CD4-positive, alpha-beta T cell treated with Interleukin-12 subunit alpha and Interleukin-12 subunit beta, for 1 hour (primary cell): ENCODE measurements at regions not wholly inside any gene's neighbourhood (a gene's known extent, or its start where the extent isn't known, plus 50 kb on each side); places are given as distances from the start of the nearest gene placed in this dataset.

ENCODE experiments used
- DNase-seq: peaks from one replicate; pipeline ENCODE4 v3.0.0-alpha.2; 2020

GRCh38 chr3:103075282-103075681 lies 640.5 kb downstream of the ZPLD1 start:
- DNase-seq, result no peak

GRCh38 chr3:103077910-103078309 lies 643.1 kb downstream of the ZPLD1 start:
- no peak for DNase-seq

- DNase-seq, result no peak
Observed at GRCh38 chr3:103082501-103082900, 647.7 kb downstream of the ZPLD1 start.

GRCh38 chr3:103083848-103084631 lies 649.2 kb downstream of the ZPLD1 start:
- DNase-seq, result no peak

GRCh38 chr3:103085465-103085864 lies 650.6 kb downstream of the ZPLD1 start:
- DNase-seq, result no peak

GRCh38 chr3:103089758-103090157 lies 654.9 kb downstream of the ZPLD1 start:
- no peak for DNase-seq

GRCh38 chr3:103105206-103105605 lies 670.4 kb downstream of the ZPLD1 start:
- DNase-seq, result no peak

- DNase-seq, result no peak
Observed at GRCh38 chr3:103112273-103112672, 677.5 kb downstream of the ZPLD1 start.

- no peak for DNase-seq
Observed at GRCh38 chr3:103126115-103126514, 691.3 kb downstream of the ZPLD1 start.

GRCh38 chr3:103127098-103127630 lies 692.3 kb downstream of the ZPLD1 start:
- DNase-seq, result no peak

- DNase-seq, result no peak
Observed at GRCh38 chr3:103127737-103128136, 692.9 kb downstream of the ZPLD1 start.

GRCh38 chr3:103134023-103134724 lies 699.4 kb downstream of the ZPLD1 start:
- DNase-seq, result no peak

- no peak for DNase-seq
Observed at GRCh38 chr3:103136621-103137020, 701.8 kb downstream of the ZPLD1 start.

- DNase-seq, result no peak
Observed at GRCh38 chr3:103137830-103138229, 703.0 kb downstream of the ZPLD1 start.

- DNase-seq, result no peak
Observed at GRCh38 chr3:103158183-103158582, 723.4 kb downstream of the ZPLD1 start.

GRCh38 chr3:103166890-103167289 lies 732.1 kb downstream of the ZPLD1 start:
- no peak for DNase-seq

- DNase-seq, result no peak
Observed at GRCh38 chr3:103167850-103168249, 733.0 kb downstream of the ZPLD1 start.

- DNase-seq, result no peak
Observed at GRCh38 chr3:103169289-103169688, 734.5 kb downstream of the ZPLD1 start.

GRCh38 chr3:103170651-103171050 lies 735.8 kb downstream of the ZPLD1 start:
- DNase-seq, result no peak

GRCh38 chr3:103173940-103174339 lies 739.1 kb downstream of the ZPLD1 start:
- no peak for DNase-seq

GRCh38 chr3:103181160-103181559 lies 746.3 kb downstream of the ZPLD1 start:
- DNase-seq, result no peak

- no peak for DNase-seq
Observed at GRCh38 chr3:103184772-103185171, 750.0 kb downstream of the ZPLD1 start.

GRCh38 chr3:103189941-103190340 lies 755.1 kb downstream of the ZPLD1 start:
- DNase-seq, result no peak

- no peak for DNase-seq
Observed at GRCh38 chr3:103195216-103195615, 760.4 kb downstream of the ZPLD1 start.
